Right forelimb (tissue), 1 donor: ENCODE measurements at regions not wholly inside any gene's neighbourhood (a gene's known extent, or its start where the extent isn't known, plus 50 kb on each side); places are given as distances from the start of the nearest gene placed in this dataset.

Source experiments
- DNase-seq: peaks from one replicate; pipeline ENCODE4 v3.0.0-alpha.2; 2018

DNA sequence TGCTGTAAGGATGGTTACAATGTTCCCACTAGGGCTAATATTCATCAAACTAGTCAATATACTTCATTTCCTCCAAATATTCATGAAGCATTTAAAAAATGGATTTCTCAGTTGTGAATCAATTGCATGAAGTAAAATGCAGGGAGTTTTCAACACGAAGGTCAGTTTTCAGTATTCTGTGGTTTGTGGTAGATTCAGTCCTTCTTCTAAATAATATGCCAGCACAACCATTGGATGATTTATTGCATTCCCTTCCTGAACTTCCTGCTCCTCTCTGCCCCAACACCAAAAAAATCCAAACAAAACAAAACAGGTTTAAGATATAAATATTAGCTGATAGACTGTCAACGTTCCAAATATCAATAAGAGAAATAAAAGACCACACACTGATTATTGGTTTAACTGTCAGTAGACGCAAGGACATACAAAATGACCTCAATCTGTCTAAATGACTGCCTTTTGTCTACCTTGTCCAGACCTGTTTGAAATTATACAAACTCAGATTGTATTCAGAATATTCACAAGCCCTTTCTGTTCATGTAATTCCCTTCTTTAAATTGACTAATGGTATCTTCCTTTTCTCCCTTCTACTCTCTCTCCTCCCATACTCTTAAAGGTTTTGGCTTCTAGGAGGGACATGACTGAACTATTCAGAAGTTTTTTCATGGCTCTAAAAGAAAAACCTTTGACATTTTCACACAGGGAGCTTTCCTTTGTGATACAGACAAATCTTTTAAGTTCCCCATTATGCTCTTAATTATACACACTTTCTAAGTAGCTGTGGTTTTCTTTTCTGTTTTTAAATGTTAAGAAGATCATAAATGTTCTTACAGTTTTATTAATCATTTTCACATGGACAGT lies 92.6 kb upstream of the STT3B start:
- DNase-seq: no peak

DNA sequence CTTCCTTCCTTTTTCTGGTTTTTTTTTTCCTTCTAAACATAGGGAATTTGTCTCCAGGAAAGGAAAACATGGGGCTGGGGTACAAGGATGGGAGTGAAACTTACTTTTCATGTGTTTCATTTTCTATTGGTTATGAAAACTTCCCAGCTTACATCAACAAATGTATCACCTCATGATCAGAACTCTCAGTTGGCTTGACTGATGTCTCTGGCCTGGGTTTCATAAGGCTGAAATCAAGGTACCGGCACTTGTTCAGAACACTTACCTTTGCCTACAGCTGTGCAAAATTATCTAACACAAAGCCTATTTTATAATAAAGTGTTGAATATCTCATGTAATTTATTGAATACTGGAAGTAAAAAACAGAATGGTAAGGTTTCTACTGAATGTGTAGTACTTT lies 91.8 kb upstream of the STT3B start:
- no peak for DNase-seq

DNA sequence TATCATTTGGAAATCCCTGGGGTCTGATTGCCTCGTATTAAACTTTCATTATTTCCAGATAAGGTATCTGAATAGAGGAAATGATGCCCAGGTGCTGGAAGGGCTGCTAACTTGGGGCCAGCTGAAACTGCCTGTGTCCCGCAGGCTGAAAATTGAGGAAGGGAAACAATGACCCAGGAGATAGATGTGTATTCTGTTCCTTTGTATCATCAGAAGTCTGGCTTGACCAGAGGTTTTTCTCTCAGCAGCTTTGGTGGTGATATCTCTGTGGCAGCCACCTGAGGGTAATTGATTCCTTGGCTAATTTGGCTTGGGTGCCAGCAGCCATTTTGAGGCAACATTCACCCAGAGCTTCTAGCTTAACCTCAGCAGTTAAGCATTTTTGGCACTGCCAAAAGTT lies 90.0 kb upstream of the STT3B start:
- DNase-seq: no peak

DNA sequence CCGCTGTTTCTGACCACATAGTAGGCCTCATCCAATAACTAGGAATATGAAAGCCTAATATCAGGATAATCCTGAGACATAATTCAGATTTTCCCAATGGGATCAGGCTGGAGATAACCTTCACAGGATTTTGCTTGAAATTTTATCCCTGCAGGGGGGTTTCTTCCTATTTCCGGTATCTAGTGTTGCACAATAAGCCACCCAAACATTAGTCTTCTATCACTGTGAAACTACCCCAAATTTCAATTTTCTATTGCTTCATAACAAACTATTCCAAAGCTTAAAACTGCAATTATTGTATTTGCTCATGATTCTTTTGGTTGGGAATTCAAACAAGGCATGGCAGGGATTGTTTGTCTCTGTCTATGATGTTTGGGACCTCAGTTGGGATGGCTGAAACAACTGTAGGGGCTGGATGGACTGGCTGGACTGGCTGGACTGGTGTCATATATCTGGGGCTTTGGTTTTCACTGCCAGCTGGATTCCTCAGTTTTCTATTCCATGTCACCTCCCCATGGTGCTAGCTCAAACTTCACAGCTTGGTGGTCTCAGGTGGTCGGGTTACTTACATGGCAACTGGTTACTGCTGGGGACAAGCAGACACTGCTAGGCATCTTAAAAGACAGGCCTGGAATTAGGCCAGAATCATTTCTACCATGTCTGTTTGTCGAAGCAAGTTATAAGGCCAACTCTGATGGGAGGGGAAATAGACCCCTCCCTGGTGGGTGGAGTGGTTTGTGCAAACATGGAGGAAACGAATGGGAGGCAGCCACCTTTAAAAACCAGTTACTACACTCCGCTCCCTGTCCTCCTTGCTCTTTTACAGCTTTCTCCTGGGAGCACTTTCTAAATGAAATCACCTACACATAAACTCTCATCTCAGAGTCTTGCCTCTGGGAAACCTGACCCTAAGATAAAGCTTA lies 88.2 kb upstream of the STT3B start:
- no peak for DNase-seq

DNA sequence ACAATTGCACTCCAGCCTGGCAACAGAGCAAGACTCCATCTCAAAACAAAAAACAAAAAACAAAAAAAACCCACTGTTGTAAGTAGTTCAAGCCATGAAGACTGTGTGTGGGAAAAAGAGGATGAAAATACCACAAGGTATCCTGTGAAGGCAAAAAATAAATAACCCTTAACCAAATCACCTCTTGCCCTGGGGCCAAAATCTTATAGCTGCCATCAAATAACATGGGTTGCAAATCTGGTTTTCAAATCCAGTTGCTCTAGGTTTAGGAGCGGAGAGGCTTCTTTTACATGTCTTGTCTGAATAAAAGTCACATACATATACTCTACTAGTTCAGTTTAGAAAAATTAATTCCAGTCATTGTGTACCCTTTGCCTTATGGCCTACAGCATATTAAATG lies 87.0 kb upstream of the STT3B start:
- DNase-seq: no peak

DNA sequence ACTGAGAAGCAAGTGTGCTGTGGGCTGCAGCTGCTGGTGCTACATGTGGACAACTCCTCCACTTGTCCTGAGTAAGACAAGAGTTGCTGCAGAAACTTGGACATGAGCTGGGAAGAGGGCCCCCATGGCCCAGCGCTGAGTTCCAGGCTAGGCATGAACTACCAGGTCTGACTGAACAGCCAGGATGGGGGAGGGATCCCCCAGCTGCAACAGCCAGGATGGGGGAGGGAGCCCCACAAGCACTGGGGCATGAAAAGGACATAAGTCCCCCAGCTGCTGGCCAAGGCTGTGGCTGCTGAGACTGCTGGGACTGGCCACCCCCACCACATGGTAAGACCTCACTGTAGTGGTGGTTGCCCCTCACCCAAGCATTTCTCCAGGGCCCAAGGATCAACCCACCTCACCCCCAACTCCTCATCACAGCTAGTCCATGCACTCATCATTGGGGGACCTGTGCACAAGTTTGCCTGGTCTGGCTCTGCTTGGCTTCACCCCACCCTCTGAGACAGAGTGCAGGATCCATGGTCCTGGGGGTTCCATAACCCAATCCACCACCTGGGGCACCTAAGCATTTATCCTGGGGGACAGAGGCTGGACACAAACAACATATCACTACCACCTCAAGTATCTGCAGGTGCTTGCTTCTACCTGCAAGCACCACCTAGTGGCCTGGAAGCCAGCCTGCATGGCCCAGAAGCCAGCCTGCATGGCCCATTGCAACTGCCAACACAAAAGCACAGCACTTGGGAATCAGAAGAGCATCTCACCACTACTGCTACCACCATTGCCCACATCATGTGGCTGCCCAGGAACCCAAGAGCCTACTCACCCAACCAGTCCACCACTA lies 84.5 kb upstream of the STT3B start:
- DNase-seq: no peak

DNA sequence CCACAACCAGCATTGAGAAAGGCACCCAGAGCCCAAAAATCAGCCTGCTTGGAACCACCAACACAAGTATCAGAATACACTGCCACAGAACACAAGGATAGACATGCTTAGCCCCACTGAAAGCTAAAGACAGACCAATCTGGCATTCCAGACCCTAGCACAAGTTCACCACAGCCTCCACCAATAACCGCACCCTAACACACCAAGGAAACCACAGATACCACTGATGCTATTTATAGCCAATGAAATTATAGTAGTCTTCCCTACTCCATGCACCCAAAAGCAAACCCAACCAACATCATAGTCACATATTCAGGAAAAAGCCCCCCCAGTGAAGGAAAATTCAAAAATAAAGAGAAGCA lies 83.9 kb upstream of the STT3B start:
- no peak for DNase-seq

DNA sequence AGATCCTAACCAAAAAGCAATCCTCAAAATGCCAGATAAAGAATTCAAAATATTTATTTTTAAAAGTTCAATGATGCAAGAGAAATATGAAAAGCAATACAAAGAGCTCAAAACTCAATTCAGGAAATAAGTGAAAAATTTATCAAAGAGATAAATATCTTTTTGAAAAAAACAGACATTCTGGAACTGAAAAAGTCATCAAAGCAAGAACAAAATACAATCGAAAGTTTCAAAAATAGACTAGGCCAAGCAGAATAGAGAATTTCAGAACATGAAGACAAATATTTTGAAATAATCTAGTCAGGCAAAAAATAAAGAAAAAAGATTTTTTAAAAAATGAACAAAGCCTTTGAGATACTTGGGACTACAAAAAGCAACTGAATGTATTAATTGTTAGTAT lies 83.4 kb upstream of the STT3B start:
- DNase-seq: no peak

DNA sequence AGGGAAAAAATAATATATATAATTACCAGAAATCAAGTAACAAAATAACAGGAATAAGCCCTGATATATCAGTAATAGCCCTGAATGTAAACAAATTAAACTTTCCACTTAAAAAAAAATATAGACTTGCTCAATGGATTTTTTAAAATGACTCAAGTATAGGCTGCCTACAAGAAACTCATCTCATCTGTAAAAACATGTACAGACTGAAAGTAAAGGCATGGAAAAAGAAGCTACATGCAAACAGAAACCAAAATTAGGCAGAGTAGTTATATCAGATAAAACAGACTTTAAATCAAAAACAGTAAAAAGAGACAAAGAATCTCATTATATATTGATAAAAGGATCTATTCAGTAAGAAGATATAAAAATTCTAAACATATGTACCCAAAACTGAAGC lies 82.4 kb upstream of the STT3B start:
- no peak for DNase-seq

DNA sequence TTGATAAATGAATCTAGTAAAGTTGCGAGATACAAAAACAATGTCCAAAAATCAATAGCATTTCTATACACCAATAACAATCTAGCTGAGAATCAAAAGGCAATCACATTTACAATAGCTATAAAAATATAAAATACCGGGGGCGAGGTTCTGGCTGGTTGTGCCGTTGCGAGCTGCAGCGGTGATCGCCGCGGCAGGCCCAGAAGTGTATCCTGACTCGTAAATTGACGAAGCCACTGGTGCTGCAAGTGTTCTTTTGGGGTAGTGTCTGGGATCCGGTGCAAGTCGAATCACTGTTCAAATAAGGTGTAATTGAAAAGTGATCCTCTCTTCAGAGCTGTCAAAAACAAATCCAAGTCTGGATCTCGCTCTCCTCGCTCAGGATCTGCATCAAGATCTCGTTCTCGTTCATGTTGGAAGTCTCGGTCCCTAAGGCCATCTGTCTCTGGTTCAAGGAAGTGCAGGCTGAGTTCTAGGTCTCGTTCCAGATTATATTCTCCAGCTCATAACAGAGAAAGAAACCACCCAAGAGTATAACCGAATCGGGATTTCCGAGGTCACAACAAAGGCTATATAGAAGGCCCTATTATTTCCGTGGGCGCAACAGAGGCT lies 80.1 kb upstream of the STT3B start:
- no peak for DNase-seq

DNA sequence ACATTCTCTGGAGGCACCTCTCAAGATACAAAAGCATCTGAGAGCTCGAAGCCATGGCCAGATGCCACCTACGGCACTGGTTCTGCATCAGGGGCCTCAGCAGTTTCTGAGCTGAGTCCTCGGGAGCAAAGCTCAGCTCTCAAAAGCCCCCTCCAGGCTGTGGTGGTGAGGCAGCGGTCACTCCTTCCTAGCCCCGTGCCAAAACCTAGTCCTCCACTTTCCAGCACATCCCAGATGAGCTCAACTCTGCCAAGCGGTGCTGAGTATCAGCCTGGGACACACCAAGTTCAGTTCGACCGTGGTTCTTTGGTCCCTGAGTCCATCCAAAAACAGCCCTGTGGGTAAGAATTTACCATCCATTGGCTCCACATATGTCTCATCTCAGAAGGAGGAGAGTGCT lies 79.3 kb upstream of the STT3B start:
- DNase-seq: no peak

DNA sequence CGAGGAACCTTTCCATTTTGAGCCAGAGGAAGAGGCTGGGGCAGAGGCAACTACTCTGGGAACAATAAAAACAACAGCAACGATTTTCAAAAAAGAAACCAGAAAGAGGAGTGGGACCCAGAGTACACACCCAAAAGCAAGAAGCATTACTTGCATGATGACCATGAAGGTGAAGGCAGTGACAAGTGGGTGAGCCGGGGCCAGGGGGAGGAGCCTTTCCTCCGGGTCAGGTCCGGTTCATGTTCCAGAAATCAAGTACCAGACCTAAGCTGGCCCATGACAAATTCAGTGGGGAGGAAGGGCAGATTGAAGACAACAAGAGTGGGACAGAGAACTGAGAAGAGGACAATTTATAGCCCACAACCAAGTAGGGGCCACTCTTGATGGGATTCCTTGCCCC lies 77.2 kb upstream of the STT3B start:
- DNase-seq: no peak

DNA sequence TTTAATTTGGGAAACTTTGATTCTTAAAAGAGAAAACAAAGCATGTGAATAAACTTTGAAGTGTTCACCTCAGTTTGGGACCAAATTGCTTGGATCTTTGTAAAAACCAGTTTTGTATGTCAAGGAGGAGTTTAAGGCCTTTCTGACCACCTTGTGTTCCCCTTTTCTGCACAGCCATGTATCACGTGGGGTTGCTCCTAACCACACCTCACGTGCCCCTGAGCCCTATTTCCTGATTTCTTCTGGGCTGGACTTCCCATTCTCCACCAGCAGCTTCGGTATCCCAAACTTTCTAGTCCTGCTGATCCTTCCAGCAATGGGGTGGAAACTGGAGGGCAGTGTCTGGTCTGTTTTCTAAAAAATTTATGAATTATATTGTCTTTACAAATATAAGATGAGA lies 76.4 kb upstream of the STT3B start:
- no peak for DNase-seq

DNA sequence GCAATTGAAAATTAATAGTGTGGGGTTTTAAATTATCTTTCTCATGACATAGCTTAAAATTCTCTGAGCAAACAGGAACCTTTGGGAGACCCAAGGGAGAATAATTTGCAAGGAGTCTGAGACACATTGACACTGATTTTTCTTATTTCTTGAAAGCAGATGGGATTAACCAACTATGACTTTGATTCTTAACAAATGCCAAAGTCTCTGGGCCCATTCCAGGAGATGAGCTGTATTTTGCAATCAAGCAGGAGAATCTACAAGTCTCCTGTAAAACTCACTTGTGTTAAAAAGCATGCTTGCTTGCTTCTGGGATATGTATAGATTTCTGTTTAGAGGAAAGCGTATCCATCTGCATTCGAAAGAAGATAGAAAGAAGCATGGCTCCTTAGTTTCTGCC lies 71.3 kb upstream of the STT3B start:
- DNase-seq: no peak

DNA sequence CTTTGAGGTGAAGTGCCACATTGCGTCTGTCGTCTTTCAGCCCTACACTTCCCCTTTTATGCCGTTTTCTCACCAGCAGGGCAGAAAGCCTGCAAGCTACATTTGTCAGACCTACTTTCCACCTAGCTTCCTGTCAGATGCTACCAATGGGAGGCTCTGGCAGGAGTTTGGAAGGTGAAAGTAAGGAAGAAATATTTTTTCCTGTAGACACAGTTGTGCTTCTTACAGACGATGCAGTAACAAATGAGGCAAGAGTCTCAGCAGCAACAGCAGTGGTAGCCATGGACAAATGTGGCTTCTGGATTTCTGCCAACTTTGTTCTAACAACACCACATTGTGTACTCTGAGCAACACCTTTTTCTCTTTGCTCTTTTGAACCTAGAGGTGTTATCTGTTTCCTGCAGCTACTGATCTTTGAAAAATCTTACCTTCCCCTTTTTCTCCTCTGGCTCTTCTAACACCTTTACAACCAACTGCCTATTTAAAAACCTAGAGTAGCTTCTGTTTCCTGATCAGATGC lies 70.6 kb upstream of the STT3B start:
- no peak for DNase-seq

DNA sequence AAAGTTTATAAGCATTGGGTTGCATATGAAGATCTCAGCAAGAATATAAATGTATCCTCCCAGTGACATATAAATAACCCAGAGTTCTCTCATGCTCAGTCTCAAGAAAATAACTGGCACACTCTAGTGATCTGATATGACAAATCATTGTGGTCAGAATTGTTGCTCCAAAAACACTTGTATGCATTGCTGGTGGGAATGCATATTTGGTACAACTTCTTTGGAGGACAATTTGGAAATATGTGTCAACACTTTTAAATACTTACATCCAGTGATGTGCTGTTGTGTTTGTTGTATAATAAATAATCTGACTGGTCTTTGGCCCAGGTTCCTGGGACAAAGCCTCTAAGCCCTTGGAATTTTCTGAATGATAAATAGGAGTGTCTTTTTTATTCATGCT lies 66.7 kb upstream of the STT3B start:
- DNase-seq: no peak

DNA sequence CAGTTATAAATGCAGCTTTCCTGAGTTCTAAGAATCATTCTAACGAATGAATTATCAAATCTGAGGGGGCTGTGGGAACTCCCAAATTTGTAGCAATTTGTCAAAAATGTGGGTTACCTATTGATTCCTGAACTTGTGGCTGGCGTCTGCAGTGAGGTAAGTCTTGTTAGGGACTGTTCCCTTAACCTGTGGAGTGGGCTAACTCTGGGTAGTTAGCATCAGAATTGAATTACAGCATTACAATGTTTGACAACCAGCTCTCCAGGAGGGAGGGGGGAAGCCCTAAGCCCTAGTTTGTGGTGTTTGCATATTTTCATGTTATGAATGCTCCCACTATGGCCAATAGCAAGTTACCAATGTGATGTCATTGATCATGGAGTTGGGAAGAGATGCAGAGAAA lies 65.9 kb upstream of the STT3B start:
- no peak for DNase-seq

DNA sequence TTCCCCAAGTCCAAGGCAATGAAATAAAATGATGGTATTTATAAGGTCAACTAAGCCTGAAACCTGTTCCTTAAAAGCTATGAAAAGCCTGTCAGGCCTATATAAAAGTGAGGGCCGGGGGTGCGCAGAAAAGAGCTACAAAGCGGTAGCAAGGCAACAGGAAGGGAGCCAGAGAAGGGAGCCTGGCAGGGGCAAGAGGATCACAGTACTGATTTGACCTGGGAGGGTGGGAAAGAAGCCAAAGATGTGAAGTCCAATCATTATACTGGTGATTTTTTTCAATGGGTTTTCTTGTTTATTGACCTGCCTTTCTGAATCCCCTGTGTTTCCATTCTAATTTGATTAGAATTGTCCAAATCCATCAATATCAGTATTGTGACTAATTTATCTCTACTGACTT lies 64.3 kb upstream of the STT3B start:
- no peak for DNase-seq

DNA sequence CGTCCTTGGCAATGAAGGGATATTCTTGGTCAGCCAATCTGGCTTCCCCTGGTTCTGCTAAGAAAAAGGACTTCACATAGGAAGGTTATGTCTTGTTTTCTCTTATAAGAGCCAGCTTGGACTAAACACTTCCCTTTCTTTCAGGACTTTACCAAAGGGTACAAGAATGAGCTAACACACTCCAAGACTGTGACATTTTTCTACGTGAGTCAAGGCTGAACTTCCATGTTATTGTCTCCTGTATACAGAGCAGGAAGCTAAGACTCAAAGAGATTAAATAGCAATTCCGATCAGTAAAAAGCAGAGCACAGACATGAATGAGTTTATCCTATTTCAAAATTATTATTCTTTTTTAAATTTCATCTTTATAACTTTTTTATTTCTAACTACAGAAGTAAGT lies 63.3 kb upstream of the STT3B start:
- DNase-seq: no peak

DNA sequence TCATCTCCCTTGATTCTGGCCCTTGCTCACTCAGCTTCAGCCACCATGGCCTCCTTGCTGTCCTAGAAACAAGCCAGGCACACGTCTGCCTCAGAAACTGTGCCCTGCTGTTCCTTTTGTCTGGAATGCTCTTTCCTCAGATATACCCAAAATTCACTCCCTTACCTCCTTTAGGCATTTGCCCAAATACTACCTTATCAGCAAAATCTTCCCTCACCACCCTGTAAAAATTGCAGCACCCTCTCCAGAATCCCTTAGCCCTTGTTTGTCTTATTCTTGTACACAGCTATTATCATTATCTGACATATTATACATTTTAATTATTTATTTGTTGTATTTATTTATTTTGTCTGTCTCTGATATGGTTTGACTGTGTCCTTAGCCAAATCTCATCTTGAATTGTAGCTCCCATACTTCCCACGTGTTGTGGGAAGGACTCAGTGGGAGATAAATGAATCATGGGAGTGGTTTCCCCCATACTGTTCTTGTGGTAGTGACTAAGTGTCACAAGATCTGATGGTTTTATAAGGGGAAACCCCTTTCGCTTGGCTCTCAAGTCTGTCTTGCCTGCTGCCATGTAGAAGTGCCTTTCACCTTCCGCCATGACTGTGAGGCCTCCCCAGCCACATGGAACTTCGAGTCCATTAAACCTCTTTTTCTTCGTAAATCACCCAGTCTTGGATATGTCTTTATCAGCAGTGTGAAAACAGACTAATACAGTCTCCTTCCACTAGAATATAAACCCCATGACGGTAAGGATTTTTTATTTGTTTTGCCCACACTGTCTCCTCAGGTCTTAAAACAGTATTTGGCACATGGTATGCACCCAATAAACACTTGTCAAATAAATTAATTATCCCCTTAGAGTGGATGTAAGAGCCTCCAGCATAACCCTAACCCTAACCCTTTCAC lies 60.0 kb upstream of the STT3B start:
- DNase-seq: no peak

DNA sequence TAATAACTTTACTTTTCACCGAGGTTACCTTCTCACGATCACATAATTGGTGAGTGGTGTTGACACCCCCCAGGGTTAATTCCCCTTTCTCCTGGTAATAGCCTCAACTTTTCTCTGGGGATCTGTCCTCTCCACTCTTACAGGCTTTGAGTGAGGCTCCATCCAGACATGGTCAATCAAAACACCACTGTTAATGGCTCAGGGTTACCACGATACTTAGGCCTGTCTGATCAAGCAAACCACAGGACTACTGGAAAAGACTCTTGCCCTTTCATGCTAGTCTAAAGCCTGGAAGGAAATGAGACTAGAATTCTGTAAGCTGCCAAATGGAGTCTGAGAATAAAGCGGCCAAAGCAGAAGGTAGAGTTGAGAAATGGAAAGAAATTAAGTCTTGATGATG lies 56.5 kb upstream of the STT3B start:
- no peak for DNase-seq

DNA sequence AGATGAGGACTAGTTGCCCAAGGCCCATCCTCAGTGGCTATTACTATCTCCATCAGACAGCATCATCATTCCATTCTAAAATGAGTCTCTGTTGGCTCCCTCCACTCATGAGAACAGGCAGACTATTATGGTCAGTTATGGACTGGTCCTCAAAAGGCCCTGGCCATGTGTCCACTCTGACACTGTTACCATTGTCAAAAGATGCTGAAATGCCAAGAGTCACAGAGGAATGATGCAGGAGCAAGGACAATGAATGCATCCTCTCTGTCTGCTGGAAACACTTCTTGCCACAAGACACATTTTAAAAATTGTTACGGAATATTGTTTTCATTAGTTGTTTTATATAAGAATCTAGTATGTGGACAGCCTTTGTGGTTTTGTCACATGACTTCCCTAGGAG lies 53.3 kb upstream of the STT3B start:
- no peak for DNase-seq
